ENCODE measurements at regions not wholly inside any gene's neighbourhood (a gene's known extent, or its start where the extent isn't known, plus 50 kb on each side); places are given as distances from the start of the nearest gene placed in this dataset.

DNA sequence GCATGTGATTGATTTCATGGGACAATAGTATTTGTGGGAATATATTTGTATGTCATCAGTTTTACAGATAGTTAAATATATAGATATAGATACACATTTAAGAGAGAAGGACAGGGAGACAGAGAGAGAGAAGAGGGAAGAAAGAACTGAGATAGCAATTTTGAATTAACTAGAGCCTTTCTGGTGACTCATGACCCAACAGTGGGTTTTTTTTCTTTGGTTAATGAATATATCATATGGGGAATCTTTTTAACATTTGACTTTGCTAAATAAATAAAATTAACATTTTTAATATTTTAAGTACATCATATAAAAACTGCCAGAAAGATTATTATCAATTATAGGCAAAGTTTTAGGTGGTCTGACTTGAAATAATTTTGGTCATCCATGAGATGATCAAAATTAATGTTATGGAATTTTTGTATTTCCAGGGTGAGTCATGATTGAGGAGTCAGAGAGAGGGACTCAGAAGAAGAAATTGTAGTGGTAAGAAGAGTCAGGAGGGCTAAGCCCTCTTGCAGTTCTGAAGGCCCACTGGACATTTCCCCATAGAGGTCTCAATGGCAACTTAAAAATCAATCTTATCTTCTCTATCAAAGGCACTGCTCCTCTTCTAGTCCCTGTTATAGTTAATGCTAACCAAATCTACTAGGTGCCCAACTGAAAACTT is 508.1 kb upstream of the MAP3K7 start:
- TF ChIP-seq CTCF (IDR thresholded peaks at IDR 0.05; ENCODE audit: low read depth, low read length, missing control alignments): no peak
- DNase-seq (ENCODE audit: low read depth): no peak
- no peak overlapping the region for H3K4me3 ChIP-seq (ENCODE audit: low read depth, low read length)

DNA sequence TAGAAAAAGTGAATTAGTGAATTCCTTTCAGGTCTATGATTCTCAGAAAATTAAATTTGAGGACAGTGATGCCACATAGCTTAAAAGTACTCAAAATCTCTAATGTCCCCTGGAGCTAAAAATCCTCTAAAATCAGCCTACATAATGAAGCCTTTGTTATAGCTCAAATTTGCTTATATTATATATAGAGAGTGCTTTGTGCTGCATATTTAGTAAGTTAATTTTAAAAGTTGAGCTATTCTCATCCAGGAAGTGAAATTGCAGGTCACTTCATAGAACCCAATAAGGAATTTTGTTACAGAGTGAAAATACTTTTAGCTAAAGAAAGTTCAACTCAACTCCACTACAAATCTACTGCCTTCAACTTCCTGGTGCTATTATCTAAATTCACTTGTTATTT is 507.5 kb upstream of the MAP3K7 start:
- no peak for DNase-seq (ENCODE audit: low read depth)
- no peak overlapping the region for H3K4me3 ChIP-seq (ENCODE audit: low read depth, low read length)
- no peak for TF ChIP-seq CTCF (IDR thresholded peaks at IDR 0.05; ENCODE audit: low read depth, low read length, missing control alignments)

GRCh38 chr6:91088976-91089375 is 502.1 kb upstream of the MAP3K7 start:
- H3K4me3 ChIP-seq (ENCODE audit: low read depth, low read length): no peak overlapping the region
- no peak for TF ChIP-seq CTCF (IDR thresholded peaks at IDR 0.05; ENCODE audit: low read depth, low read length, missing control alignments)
- no peak for DNase-seq (ENCODE audit: low read depth)

DNA sequence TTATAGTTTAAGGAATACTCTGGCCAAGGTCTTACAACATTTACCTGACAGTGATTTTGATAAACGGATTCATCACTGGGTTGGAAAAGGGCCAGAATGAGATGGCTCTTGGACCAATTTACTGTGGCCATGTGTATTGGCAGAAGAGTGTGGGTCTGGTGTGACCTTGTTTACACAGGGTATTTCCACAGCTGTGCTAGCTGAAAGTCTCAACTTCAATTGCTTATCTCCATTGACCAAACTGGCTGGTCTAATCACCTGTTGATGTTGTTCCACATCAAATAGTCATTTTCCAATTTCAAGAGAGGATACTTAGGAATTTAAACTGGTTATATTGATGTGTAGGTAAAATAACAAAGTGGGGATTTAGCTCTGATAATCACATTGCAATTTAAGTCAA is 501.6 kb upstream of the MAP3K7 start:
- no peak overlapping the region for H3K4me3 ChIP-seq (ENCODE audit: low read depth, low read length)
- TF ChIP-seq CTCF (IDR thresholded peaks at IDR 0.05; ENCODE audit: low read depth, low read length, missing control alignments): no peak
- no peak for DNase-seq (ENCODE audit: low read depth)

DNA sequence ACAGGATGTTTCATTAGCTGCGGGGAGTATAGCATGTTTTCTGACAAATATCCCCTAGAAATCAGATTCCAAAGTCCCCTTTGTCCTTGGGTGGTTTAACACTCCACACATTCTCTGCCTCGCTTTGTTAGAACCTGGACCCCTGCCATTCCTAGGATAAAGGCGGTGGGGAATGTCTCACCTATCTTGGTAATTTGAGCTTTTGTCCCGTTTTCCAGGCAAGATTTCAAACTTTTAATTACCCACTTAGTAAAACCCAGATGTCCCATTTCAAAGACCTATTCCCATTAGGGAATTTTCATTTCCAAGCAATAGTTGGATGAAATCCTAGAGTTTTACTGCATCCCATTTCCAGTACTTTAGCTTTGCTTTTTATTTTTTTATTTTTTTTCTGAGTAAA is 501.0 kb upstream of the MAP3K7 start:
- H3K4me3 ChIP-seq (ENCODE audit: low read depth, low read length): no peak overlapping the region
- no peak for DNase-seq (ENCODE audit: low read depth)
- no peak for TF ChIP-seq CTCF (IDR thresholded peaks at IDR 0.05; ENCODE audit: low read depth, low read length, missing control alignments)

GRCh38 chr6:91083211-91083610 is 496.3 kb upstream of the MAP3K7 start:
- no peak overlapping the region for H3K4me3 ChIP-seq (ENCODE audit: low read depth, low read length)
- no peak for DNase-seq (ENCODE audit: low read depth)
- TF ChIP-seq CTCF (IDR thresholded peaks at IDR 0.05; ENCODE audit: low read depth, low read length, missing control alignments): no peak

DNA sequence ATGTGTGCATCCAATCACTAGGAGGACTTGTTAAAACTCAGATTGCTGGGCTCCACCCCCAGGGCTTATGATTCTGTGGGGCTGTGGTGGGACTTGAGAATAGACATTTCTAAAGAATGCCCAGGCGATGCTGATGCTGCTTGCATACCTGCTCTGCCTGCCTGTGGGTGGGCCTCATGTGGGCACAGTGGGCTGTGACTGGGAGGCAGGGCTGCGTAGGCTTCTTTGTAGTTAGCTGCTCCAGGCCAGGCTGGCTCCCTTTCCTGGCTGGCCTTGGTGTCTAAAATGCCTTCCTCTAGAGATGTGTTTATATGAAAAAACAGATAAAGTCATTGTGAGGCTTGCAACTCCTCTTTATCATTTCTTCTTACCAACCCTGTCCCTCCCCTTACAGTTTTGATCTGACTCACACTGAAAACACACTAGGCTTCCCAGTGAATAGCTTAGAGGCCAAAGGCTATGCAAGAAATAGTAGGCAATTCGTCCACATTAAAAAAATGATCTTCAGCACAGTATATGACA is 495.5 kb upstream of the MAP3K7 start:
- no peak for DNase-seq (ENCODE audit: low read depth)
- no peak overlapping the region for H3K4me3 ChIP-seq (ENCODE audit: low read depth, low read length)
- no peak for TF ChIP-seq CTCF (IDR thresholded peaks at IDR 0.05; ENCODE audit: low read depth, low read length, missing control alignments)
